Endothelial cell of umbilical vein (primary cell): ENCODE measurements at regions not wholly inside any gene's neighbourhood (a gene's known extent, or its start where the extent isn't known, plus 50 kb on each side); places are given as distances from the start of the nearest gene placed in this dataset.
A peak's percentile ranks its signal among the peaks of the same experiment; 100 is the strongest.

Experiments
- BruUV-seq: library from RNA; stranded (reverse); fragments of 400-500 nt; replicated peaks from 2 replicates; lab custom pipeline; 2021; lab: Mats Ljungman, UMichigan
- CTCF ChIA-PET: fragments of 300-600, 350-600 bp; sonication (Branson Sonifier 250); formaldehyde crosslinking; loops from one replicate; lab custom pipeline; 2021; ENCODE audit warnings: antibody characterized with exemption, inconsistent platforms; lab: Charles Lee
- POLR2A ChIA-PET: fragments of 300-600, 350-600 bp; sonication (Branson Sonifier 250); formaldehyde crosslinking; loops from one replicate; lab custom pipeline; 2021; ENCODE audit warnings: antibody characterized with exemption, inconsistent platforms; lab: Charles Lee
- DNase-seq: peaks from one replicate; pipeline ENCODE4 v3.0.0-alpha.2; 2011; ENCODE audit warnings: low read depth, low spot score
- FAIRE-seq: peaks from 2 replicates; lab custom pipeline; 2011; peaks lifted over from hg19 to GRCh38; lab: Jason Lieb, UNC
- H2AFZ ChIP-seq: 2 replicates; pipeline ENCODE4 v1.6.0; 2012; ENCODE audit warnings: low read depth, low read length, control low read depth, inconsistent platforms
- H3K27ac ChIP-seq: 2 replicates; pipeline ENCODE4 v1.5.1; 2011; ENCODE audit warnings: low read depth, mild to moderate bottlenecking, control low read depth, low read length, moderate library complexity; ENCODE audit not compliant: insufficient read depth
- H3K27me3 ChIP-seq, 2 experiments: 2 replicates each; pipeline versions ENCODE4 v1.6.0 to v1.6.1; 2011; ENCODE audit warnings: low read length in 2 of 2, mixed read lengths in 1 of 2; ENCODE audit not compliant: control insufficient read depth in 2 of 2, insufficient read depth in 2 of 2
- H3K36me3 ChIP-seq, 2 experiments: 2 replicates in 1 of 2; 3 replicates in 1 of 2; pipeline ENCODE4 v1.5.1; 2011; ENCODE audit warnings: low read length in 2 of 2, mild to moderate bottlenecking in 1 of 2, moderate library complexity in 1 of 2; ENCODE audit not compliant: control insufficient read depth in 2 of 2, insufficient read depth in 2 of 2; ENCODE audit errors: extremely low read depth in 1 of 2
- H3K4me1 ChIP-seq: 3 replicates; pipeline ENCODE4 v1.5.1; 2011; ENCODE audit warnings: mild to moderate bottlenecking, low read length; ENCODE audit not compliant: control insufficient read depth, insufficient read depth; ENCODE audit errors: extremely low read depth
- H3K4me2 ChIP-seq: 2 replicates; pipeline ENCODE4 v1.6.1; 2011; ENCODE audit warnings: low read length, control low read depth, mixed read lengths; ENCODE audit not compliant: insufficient read depth
- H3K4me3 ChIP-seq, 3 experiments: fragments of 200-600 bp in 1 of 3; sonication (generic), shearing (Covaris generic) in 1 of 3; replicated peaks in 1 of 3; 2 replicates each; pipeline ENCODE4 v1.5.1; 2011 to 2016; ENCODE audit warnings: control low read depth in 3 of 3, low read length in 3 of 3, mild to moderate bottlenecking in 2 of 3, inconsistent platforms in 1 of 3, low read depth in 1 of 3, moderate library complexity in 1 of 3; ENCODE audit not compliant: insufficient read depth in 1 of 3
- H3K79me2 ChIP-seq: 2 replicates; pipeline ENCODE4 v1.6.0; 2012; ENCODE audit warnings: low read length, inconsistent platforms; ENCODE audit not compliant: control insufficient read depth, insufficient read depth
- H3K9ac ChIP-seq: replicated peaks from 2 replicates; pipeline ENCODE3; 2011; ENCODE audit warnings: low read length, control low read depth; ENCODE audit not compliant: insufficient read depth; ENCODE audit errors: extremely low read depth
- H3K9me1 ChIP-seq: replicated peaks from 3 replicates; pipeline ENCODE4 v1.6.0; 2011; ENCODE audit warnings: mild to moderate bottlenecking, low read length; ENCODE audit not compliant: control insufficient read depth, insufficient read depth; ENCODE audit errors: extremely low read depth
- H3K9me3 ChIP-seq: replicated peaks from 2 replicates; pipeline ENCODE4 v1.5.1; 2012; ENCODE audit warnings: low read length, inconsistent platforms; ENCODE audit not compliant: control insufficient read depth, insufficient read depth
- H4K20me1 ChIP-seq: replicated peaks from 2 replicates; pipeline ENCODE3; 2011; ENCODE audit warnings: mild to moderate bottlenecking, low read length; ENCODE audit not compliant: control insufficient read depth, insufficient read depth; ENCODE audit errors: extremely low read depth
- EZH2 ChIP-seq: IDR thresholded peaks from 2 replicates; pipeline ENCODE4 v1.6.1; 2012; ENCODE audit warnings: borderline replicate concordance, low read depth, mild to moderate bottlenecking, moderate library complexity, low read length, inconsistent platforms; ENCODE audit not compliant: severe bottlenecking
- FOS ChIP-seq: IDR thresholded peaks from 2 replicates; pipeline ENCODE4 v1.6.1; 2011; ENCODE audit warnings: mild to moderate bottlenecking, low read length, moderate library complexity, borderline replicate concordance; ENCODE audit not compliant: insufficient read depth
- GATA2 ChIP-seq: IDR thresholded peaks from 2 replicates; pipeline ENCODE4 v1.7.0; 2011; ENCODE audit warnings: low read depth, mild to moderate bottlenecking, moderate library complexity, mixed read lengths, low read length; ENCODE audit not compliant: insufficient read length, insufficient read depth
- JUN ChIP-seq: IDR thresholded peaks from 2 replicates; pipeline ENCODE4 v1.6.1; 2011; ENCODE audit warnings: borderline replicate concordance, low read depth; ENCODE audit not compliant: insufficient read length, insufficient read depth
- MYC ChIP-seq: IDR thresholded peaks from one replicate; pipeline ENCODE4 v1.6.1; 2011; ENCODE audit warnings: mild to moderate bottlenecking, low read depth, low read length
- POLR2A ChIP-seq: IDR thresholded peaks from 2 replicates; pipeline ENCODE4 v1.6.1; 2012; ENCODE audit warnings: low read depth, mild to moderate bottlenecking, control low read depth, low read length
- POLR2AphosphoS5 ChIP-seq: IDR thresholded peaks from 2 replicates; pipeline ENCODE4 v1.6.1; 2012; ENCODE audit warnings: low read depth, mild to moderate bottlenecking, control low read depth, low read length, moderate library complexity; ENCODE audit not compliant: insufficient read depth
- dilution Hi-C: fragments of 300-500 bp; cut with MboI; formaldehyde crosslinking; loops from one replicate; pipeline ENCODE4 v1.15.0; 2019; ENCODE audit warnings: low sequenced_read_pairs; ENCODE audit not compliant: extremely low pct_ligation_motif_present
- intact Hi-C: fragments of 100-400 bp; cut with micrococcal nuclease; formaldehyde crosslinking; loops from one replicate; pipeline ENCODE4 v1.10.0; 2022
- TF ChIP-seq, protein P1 (sequence below): IDR thresholded peaks from 2 replicates; pipeline ENCODE4 v1.6.1; 2011; ENCODE audit not compliant: insufficient read depth, insufficient read length
- TF ChIP-seq, protein P2 (sequence below), 2 donors: IDR thresholded peaks; 1 replicate in 1 of 2; 2 replicates in 1 of 2; pipeline ENCODE4 v1.5.1; 2011; ENCODE audit warnings: low read length in 2 of 2, mild to moderate bottlenecking in 2 of 2, moderate library complexity in 2 of 2, control low read depth in 1 of 2, inconsistent platforms in 1 of 2, low read depth in 1 of 2; ENCODE audit not compliant: insufficient read depth in 1 of 2; ENCODE audit errors: extremely low read depth in 1 of 2

DNA sequence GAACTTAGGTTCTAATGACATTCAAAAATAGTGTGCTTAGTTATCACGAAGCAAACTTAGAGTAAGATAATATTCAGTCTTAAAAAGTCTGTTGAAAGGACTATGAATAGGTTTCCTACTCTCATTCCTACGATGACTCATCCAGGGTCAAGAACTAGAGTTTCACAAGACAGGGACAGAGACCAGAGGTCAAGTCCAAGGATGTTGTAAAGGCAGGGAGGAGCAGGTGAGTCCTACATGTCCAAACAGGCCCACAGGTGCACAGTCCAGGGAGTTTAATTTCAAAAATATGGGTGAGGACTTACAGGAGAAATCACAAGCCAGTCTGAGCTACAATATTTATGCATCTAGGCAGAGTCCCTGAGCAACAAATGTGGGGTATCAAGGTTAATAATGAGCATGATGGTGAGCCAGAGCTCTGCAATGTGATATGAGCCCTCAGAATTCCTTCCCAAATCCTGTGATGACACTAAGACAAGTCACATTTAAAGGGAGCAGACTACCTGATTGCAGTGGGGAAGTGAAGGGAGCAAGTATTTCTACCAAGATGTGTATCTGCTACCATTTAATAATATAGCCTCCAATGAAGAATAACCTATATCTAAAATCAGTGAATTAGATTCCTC, 100.0 kb upstream of the NRIP1 start:
- H3K9me1 ChIP-seq = no peaks in the 10 kb centered on the region
- no peak overlapping the region for H3K4me2 ChIP-seq
- no peaks in the 10 kb centered on the region for H3K79me2 ChIP-seq
- DNase-seq = no peak
- H3K9me3 ChIP-seq = no peaks in the 10 kb centered on the region
- H3K4me3 ChIP-seq = no peak overlapping the region
- peak; percentile 24 for FAIRE-seq
- intact Hi-C loops (no loop called here), dilution Hi-C loops (no loop called here)
- H4K20me1 ChIP-seq = no peaks in the 10 kb centered on the region
- no peaks in the 10 kb centered on the region for H3K4me1 ChIP-seq
- BruUV-seq = no TSS peak
- H2AFZ ChIP-seq = no peak overlapping the region
- no peaks in the 10 kb centered on the region for H3K36me3 ChIP-seq
- TF ChIP-seq, protein P1, sequence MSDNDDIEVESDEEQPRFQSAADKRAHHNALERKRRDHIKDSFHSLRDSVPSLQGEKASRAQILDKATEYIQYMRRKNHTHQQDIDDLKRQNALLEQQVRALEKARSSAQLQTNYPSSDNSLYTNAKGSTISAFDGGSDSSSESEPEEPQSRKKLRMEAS = no peak
- TF ChIP-seq FOS = no peak
- no peak for TF ChIP-seq POLR2A
- TF ChIP-seq, protein P2, sequence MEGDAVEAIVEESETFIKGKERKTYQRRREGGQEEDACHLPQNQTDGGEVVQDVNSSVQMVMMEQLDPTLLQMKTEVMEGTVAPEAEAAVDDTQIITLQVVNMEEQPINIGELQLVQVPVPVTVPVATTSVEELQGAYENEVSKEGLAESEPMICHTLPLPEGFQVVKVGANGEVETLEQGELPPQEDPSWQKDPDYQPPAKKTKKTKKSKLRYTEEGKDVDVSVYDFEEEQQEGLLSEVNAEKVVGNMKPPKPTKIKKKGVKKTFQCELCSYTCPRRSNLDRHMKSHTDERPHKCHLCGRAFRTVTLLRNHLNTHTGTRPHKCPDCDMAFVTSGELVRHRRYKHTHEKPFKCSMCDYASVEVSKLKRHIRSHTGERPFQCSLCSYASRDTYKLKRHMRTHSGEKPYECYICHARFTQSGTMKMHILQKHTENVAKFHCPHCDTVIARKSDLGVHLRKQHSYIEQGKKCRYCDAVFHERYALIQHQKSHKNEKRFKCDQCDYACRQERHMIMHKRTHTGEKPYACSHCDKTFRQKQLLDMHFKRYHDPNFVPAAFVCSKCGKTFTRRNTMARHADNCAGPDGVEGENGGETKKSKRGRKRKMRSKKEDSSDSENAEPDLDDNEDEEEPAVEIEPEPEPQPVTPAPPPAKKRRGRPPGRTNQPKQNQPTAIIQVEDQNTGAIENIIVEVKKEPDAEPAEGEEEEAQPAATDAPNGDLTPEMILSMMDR (IDR thresholded peaks at IDR 0.05; ENCODE audit: extremely low read depth in 1 of 2, insufficient read depth in 1 of 2, low read depth in 1 of 2, low read length in 2 of 2) = no peak
- TF ChIP-seq POLR2AphosphoS5 = no peak
- TF ChIP-seq MYC = no peak
- TF ChIP-seq JUN = no peak
- TF ChIP-seq EZH2 = no peak
- no peak for TF ChIP-seq GATA2
- POLR2A ChIA-PET = no interaction called here
- CTCF ChIA-PET = interaction anchor here (1.0 kb wide), 1 partner anchor 189 kb away, joined by 3 read pairs; no protein-coding TSS in a partner anchor
- H3K9ac ChIP-seq = no peak overlapping the region
- H3K27me3 ChIP-seq = no peaks in the 10 kb centered on the region
- H3K27ac ChIP-seq = no peak overlapping the region
